ENCODE measurements at regions not wholly inside any gene's neighbourhood (a gene's known extent, or its start where the extent isn't known, plus 50 kb on each side); places are given as distances from the start of the nearest gene placed in this dataset.

DNA sequence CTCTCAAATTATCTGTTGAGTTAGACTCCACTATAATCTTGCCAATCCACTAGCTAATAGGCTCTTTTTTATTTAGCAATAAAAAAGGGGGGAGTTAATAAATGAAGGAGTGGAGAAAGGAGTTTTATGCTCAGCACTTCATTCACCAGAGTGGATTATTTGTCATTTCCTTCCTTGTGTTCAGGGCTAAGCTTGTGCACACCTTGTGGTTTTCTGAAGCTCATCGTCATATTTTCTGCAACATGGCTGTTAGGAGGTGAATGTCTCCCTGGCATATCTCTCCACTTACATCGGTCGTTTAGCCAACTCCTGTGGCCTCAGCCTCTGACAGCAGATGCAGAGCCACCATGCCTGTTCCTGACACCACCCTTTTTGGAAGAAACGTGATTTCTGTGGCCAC lies 83.9 kb upstream of the MTNR1B start:
- CTCF ChIA-PET, result no interaction called here
- Mint-ChIP-seq H3K27ac (no peak overlapping the region), H3K36me3 (ENCODE audit: low read depth) (no peaks in the 10 kb centered on the region), H3K27me3 (no peaks in the 10 kb centered on the region), H3K4me3 (no peak overlapping the region), H3K9me3 (no peaks in the 10 kb centered on the region), H3K4me1 (ENCODE audit: low read depth) (peaks cover 8% of the 10 kb centered on the region)
- H3K36me3 ChIP-seq (ENCODE audit: insufficient read depth, low read length), result no peaks in the 10 kb centered on the region
- no peak overlapping the region for H3K4me3 ChIP-seq (ENCODE audit: low read length)
- ATAC-seq (ENCODE audit: poor library complexity) (no peak), DNase-seq (no peak)
- POLR2A ChIA-PET, result no interaction called here
- no peak overlapping the region for H3K27ac ChIP-seq (ENCODE audit: low read depth in 1 of 2, low read length in 2 of 2)
- no peaks in the 10 kb centered on the region for H3K27me3 ChIP-seq (ENCODE audit: control insufficient read depth in 1 of 2, insufficient read depth in 2 of 2, low read length in 2 of 2)
- intact Hi-C loops (cut with DNase I, micrococcal nuclease), result no loop called here
- peaks cover 0 to 10% of the 10 kb centered on the region in 2 experiments for H3K9me3 ChIP-seq (ENCODE audit: control insufficient read depth in 1 of 2, insufficient read depth in 1 of 2, low read length in 2 of 2)
- TF ChIP-seq, protein P1, sequence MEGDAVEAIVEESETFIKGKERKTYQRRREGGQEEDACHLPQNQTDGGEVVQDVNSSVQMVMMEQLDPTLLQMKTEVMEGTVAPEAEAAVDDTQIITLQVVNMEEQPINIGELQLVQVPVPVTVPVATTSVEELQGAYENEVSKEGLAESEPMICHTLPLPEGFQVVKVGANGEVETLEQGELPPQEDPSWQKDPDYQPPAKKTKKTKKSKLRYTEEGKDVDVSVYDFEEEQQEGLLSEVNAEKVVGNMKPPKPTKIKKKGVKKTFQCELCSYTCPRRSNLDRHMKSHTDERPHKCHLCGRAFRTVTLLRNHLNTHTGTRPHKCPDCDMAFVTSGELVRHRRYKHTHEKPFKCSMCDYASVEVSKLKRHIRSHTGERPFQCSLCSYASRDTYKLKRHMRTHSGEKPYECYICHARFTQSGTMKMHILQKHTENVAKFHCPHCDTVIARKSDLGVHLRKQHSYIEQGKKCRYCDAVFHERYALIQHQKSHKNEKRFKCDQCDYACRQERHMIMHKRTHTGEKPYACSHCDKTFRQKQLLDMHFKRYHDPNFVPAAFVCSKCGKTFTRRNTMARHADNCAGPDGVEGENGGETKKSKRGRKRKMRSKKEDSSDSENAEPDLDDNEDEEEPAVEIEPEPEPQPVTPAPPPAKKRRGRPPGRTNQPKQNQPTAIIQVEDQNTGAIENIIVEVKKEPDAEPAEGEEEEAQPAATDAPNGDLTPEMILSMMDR (IDR thresholded peaks at IDR 0.05), result no peak
- H3K4me1 ChIP-seq (ENCODE audit: insufficient read depth, low read length), result no peaks in the 10 kb centered on the region

DNA sequence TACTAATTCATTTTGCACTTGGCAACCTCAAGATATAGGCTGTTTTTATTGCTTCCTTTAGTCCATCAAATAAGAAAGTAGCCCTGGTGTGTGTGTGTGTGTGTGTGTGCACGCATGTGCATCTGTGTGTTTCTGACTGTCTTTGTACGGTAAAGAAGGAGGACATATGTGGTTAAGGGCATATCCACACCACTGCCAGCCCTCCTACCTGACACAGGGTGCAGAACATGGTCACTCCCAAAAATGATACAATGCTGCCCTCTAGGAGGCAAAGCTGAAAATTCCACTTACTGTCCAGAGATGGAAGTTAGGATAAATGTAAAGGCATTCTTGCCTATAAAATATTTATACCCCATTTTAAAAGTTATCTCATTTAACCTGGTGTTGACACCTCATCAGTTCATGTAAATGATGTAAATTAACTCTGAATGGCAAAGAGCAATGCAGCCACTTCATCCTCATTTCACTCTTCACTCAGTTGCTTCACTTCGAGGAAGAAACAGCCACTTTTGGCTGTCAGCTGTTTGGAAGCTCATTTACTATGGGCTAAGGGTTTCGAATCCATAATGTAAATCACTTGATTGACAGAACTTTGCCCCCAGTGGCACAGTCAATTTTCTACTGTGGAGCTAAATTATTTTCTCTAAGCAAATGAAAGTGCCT lies 83.1 kb upstream of the MTNR1B start:
- Mint-ChIP-seq H3K27me3 (no peaks in the 10 kb centered on the region), H3K9me3 (no peaks in the 10 kb centered on the region), H3K4me3 (no peak overlapping the region), H3K27ac (no peak overlapping the region), H3K4me1 (ENCODE audit: low read depth) (peaks cover 8% of the 10 kb centered on the region), H3K36me3 (ENCODE audit: low read depth) (no peaks in the 10 kb centered on the region)
- intact Hi-C loops (cut with DNase I, micrococcal nuclease), result no loop called here
- TF ChIP-seq, protein P1 (IDR thresholded peaks at IDR 0.05), result peak; percentile 32
- Histone ChIP-seq H3K27ac (ENCODE audit: low read depth in 1 of 2, low read length in 2 of 2) (no peak overlapping the region), H3K27me3 (ENCODE audit: control insufficient read depth in 1 of 2, insufficient read depth in 2 of 2, low read length in 2 of 2) (no peaks in the 10 kb centered on the region), H3K4me3 (ENCODE audit: low read length) (no peak overlapping the region), H3K4me1 (ENCODE audit: insufficient read depth, low read length) (no peaks in the 10 kb centered on the region), H3K9me3 (ENCODE audit: control insufficient read depth in 1 of 2, insufficient read depth in 1 of 2, low read length in 2 of 2) (peaks cover 0 to 13% of the 10 kb centered on the region in 2 experiments), H3K36me3 (ENCODE audit: insufficient read depth, low read length) (no peaks in the 10 kb centered on the region)
- CTCF ChIA-PET, result no interaction called here
- POLR2A ChIA-PET, result no interaction called here
- peak in 3 of 14 experiments; percentile 2 to 16 (median 11) for DNase-seq
- ATAC-seq (ENCODE audit: poor library complexity), result no peak

DNA sequence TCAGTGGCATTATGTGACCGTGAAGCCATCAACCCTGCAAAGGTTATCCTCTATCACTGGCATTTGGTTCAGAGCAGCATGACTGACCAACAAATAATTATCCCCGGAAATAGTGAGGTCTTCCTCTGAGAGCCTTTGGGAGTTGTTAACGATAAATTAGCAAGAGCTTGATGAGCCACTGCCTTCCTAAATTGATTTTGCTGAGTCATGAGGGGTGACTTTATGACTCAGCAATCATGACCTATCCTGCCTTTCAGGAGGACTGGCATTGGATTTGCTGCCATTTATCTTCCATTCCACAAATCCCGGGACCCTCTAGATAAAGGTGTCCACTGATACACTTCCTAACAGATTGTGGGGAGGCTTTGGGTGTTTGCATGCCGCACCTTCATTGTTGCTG lies 80.8 kb upstream of the MTNR1B start:
- peaks cover 8% of the 10 kb centered on the region for H3K4me1 Mint-ChIP-seq (ENCODE audit: low read depth)

More for the DNA sequence above, 80.8 kb upstream of the MTNR1B start:
- Mint-ChIP-seq H3K36me3 (ENCODE audit: low read depth) (no peaks in the 10 kb centered on the region), H3K27me3 (no peaks in the 10 kb centered on the region), H3K4me3 (no peak overlapping the region), H3K27ac (no peak overlapping the region), H3K9me3 (no peaks in the 10 kb centered on the region)
- intact Hi-C loops (cut with DNase I, micrococcal nuclease), result no loop called here
- no peaks in the 10 kb centered on the region for H3K36me3 ChIP-seq (ENCODE audit: insufficient read depth, low read length)
- H3K9me3 ChIP-seq (ENCODE audit: control insufficient read depth in 1 of 2, insufficient read depth in 1 of 2, low read length in 2 of 2), result peaks cover 0 to 4% of the 10 kb centered on the region in 2 experiments
- H3K27me3 ChIP-seq (ENCODE audit: control insufficient read depth in 1 of 2, insufficient read depth in 2 of 2, low read length in 2 of 2), result no peaks in the 10 kb centered on the region
- ChIA-PET POLR2A (no interaction called here), CTCF (no interaction called here)
- DNase-seq (no peak), ATAC-seq (ENCODE audit: poor library complexity) (no peak)
- H3K4me1 ChIP-seq (ENCODE audit: insufficient read depth, low read length), result no peaks in the 10 kb centered on the region
- no peak overlapping the region for H3K27ac ChIP-seq (ENCODE audit: low read depth in 1 of 2, low read length in 2 of 2)
- H3K4me3 ChIP-seq (ENCODE audit: low read length), result no peak overlapping the region
- TF ChIP-seq, protein P1 (IDR thresholded peaks at IDR 0.05), result no peak
